Fibroblast of skin of left quadriceps (primary cell): ENCODE measurements at regions not wholly inside any gene's neighbourhood (a gene's known extent, or its start where the extent isn't known, plus 50 kb on each side); places are given as distances from the start of the nearest gene placed in this dataset.

Experiments used
- DNase-seq, 2 experiments: peaks; one replicate each; pipeline ENCODE4 v3.0.0-alpha.2; 2013; ENCODE audit warnings: low read depth in 2 of 2

DNA sequence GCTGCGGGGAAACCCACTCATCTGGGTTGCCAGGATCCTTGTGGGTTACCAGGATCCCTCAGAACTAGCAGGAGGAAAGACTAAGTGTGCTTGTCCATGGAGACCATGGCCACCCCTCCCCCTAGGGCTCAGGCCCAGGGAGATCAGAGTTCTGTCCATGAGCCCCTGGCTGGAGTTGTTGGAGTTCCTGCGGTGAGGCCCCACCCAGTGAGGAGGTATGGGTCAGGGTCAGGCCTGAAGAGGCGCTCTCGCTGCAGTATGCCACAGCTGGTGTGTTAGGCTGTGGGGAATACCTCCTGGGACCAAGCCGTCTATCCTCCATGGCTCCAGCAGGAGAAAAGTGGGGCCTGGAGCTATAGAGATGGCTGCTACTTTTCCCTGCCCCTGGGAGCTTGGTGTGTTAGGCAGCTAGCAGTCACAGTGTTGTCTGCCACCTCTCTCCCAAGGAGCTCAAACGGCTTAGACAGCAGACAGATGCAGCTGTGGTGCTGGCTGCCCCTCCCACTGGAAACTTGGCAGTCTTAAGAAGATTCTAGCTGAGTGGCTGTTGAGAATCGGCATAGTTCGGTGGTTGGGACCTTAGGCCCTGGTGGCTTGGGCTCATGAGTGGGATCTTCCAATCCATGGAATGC is 240.3 kb upstream of the CELF4 start:
- DNase-seq: no peak

DNA sequence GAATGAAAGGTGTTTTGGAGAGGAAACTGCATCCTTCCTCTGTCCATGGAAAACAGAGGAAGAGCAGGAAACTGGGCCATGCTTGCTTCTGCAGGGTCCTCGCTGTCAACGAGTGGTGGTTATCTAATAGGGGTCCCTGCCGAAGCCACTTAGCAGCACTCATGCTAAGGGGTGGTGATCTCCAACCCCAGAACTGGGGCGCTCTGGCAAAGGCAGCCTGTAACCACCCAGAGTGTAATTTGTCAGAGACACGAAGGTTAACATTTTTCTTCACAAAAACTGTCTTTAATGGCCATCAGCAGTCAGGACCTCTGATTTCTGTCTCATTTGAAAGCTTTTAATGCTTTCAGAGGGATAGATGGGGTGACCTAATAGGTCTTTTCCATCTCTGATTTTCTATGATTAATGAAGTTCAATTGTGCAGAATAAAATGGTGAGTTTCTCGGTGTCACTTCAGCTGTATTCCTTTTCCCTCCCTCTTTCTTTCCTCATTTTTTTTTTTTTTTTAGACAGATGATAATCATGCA is 231.3 kb upstream of the CELF4 start:
- no peak for DNase-seq

DNA sequence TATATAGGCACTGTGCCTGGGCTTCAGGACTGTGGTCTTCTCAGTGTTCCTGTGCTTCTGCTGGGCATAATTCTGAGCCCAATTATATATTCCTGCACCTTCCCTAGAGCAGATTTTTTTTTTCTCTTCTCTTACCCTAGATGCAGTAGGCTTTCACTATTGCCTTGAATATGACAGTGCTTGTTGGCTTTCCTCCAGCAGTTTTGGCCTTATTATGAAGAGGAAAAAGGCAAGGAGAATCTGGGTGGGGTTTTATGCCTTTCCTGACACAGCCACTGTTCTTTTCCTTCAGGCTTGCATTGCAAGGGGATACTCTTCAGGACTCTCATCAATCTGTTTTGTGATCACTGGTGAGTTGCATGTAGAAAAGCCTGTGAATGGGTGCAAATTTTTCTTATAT is 221.9 kb upstream of the CELF4 start:
- DNase-seq: no peak

DNA sequence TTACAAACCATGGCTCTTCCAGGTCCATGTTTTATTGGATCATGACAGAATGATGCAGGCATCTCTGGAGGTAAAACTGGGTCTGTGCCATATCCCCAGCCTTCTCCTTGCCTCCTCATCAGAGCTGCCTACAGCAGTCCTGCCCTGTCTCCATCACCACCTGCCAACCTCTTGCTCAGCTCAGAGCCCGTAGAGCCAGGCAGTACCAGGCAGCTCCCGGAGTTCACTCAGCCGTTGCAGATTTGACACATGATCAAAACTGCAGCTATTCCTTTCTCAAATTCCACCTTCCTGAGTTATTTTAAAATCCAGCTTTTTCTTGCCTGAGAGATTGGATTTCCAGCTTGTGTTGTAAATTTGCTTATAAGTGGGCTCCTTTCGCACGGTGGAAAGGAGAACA is 218.2 kb upstream of the CELF4 start:
- no peak for DNase-seq

DNA sequence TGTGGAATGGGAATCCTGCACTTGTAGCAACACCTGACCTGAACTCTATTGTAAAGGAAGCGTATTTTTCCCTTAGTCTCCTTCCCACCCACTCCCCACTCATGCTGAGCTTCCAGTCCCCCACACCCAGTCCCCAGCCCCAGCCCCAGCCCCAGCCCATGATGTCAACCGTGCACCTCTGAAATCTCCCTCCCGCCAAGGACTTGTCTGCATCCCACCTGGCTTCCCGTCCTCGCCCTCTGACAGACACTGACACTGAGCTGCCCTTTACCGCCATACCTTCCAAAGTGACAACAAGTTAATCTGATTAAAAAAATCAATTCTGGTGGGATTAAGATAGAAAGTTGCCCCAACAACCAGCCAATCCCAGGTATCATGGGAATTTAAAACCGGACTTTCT is 213.6 kb upstream of the CELF4 start:
- DNase-seq: no peak

DNA sequence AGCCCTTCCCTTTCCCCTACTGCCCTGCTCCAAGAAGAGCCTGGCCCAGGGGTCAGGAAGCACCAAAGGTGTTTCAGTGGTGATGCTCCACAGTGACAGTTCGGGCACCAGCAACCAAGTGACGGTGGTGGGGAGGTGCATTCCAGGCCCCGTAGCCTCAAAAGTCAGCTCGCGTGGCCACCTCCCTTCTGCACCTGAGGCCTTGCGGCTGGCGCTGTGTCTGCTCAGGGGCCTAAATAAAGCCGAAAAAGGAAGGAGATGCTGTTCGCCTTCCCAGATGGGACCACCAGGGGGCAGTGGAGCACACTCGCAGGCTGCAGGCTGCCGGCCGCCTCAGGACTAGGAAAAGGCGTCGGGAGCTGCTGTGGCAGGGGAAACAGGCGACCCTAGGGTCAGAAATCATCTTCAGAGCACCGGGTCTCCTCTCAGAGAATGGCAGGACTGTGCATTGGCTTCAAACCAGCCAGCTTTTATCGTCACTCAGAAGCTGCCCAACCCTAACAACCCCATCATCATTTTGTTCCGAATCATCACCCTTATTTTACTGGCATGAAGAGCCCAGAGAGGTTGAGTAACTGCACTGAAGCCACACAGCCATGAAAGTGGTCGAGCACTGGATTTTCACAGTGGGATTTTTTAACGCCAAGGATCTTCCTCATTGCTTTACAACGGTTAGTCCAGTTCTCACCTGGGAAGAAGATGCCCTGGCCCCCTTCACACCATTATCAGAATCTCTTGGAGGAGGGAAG is 213.0 kb upstream of the CELF4 start:
- no peak for DNase-seq

DNA sequence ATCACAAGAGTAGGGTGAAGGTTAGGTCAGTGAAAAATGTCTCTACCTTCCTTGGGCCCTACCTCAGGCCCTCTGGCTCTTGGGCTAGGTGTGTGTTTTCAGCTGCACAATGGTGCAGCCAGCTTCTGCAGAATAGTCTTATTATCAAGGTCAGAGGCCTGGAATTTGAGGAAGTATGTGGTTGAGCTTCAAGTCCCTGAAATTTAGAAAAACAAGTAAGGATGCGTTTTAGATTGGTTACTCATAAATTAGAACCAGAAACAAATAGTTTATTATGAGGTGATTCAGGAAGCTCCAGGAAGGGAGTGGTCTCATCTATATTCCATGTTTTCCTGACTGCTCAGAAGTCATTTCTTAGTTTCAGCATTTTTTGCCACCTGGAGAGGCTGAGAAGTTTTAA is 204.2 kb upstream of the CELF4 start:
- no peak for DNase-seq

DNA sequence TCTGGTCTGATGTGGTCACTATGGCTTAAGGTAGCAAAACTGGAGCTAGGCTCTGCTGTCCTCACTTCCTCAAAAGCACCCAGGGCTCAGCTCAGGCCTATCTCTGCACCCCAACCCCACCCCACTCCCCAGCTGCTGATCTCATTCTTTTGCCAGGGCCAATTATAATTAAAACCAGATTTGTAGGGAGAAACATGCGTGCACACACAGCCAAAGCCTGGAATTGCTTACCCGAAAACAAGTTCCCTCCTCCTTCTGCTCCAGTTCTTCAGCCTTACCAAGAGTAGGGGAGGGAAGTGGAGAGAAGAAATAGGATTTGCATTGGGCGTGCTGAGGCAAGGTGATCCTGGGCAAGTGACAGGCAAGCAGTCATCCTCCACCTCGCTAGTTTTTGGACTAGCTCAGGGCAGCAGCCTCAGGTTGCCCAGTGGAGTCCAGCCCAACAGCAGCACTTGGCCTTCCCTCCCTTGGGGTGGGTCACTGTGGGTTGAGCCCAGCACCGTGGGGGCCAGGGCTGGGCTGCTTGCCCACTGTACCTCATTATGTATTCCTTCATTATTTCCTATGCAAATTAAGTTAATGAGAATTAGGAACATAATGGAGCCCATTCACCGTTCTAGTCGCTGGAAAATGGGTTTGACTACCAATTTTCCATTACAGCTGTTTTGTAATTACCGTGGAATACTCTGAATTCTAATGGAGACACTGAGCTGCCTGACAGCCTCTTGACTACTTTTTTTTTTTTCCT is 199.1 kb upstream of the CELF4 start:
- DNase-seq: no peak

DNA sequence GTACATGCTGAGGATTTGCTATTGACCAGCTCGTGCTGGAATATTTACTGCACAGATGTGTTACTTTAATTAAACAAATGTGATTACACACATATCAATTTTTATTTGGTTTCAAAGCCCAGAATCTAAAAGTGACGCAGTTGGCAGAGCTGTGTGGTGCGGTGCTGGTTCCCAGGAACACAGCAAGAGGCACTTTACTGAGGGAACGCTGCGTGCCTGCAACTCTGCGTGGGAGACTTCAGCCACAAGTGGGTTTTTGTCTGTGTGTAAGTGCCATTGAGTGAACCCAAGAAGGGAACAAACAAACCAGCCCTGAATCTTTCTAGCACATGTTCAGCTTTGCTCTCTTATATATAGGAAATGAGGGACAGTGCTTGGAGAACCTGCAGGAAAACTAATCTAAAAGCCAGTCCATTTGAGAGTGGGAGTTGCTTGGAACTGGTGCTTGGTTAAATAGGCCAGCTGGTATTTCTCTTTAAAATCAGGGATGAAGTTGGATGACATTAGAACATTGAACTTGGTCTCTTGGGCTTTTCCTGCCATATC is 196.6 kb upstream of the CELF4 start:
- DNase-seq: no peak

DNA sequence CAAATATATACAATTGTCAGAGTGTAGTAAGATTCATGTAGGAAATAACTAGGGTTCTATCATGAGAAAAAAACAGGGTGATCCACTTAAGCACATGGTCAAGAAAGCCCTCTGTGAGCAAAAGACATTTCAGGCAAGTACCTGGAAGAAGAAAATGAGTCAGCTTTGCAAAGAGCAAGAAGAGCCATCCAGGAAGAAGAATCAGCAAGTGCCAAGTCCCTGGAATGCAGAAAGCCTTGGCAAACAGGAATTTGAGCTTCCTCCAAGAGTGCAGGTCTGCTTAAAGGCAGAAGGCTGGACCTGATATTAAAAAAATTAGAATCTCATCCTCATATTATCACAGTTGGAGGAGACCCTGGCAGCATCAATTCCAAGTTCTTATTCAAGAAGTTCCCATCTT is 188.5 kb upstream of the CELF4 start:
- no peak for DNase-seq

DNA sequence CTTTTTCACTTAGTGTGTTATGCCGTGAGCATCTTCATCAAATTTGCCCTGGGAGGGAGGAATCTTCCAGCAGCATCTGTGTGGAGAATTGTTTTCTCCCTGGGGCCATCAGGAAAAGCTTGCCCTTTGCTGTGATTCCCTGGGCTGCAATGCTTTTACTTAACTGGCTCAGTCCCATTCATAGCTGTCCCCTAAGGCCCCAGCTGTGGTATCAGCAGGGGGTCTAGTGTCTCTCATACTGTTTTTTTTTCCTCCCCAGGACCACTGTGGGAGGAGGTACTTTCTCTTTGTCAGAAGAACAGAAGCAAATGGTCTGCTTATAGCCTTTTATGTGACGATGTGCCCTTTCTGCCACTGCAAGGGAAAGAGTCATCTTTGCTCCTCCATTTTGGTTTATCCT is 176.8 kb upstream of the CELF4 start:
- DNase-seq: no peak

DNA sequence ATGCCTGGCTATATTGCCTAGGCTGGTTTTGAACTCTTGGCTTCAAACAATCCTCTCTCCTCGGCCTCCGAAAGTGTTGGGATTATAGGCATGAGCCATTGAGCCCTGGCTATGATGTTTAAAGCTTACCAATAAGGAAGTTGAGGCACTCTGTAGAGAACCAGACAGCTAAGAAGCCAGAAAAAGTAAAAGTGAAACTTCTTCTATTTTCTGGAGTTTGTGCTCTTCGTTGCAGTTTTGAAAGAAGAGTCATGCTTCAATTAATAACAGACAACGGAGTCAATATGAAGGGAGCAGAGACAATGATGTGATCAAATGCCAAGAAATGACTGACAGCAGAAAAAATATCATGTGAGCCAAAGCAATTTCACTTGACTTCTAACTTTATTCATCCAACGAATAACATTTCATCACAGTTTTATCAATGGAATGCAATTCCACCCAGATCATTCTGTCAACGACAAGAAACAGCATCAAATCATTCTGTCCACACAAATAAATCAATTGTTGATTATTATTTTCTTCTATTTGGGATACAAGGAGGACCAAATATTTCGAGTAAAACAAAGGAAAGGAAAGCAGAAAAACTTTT is 175.5 kb upstream of the CELF4 start:
- no peak for DNase-seq

DNA sequence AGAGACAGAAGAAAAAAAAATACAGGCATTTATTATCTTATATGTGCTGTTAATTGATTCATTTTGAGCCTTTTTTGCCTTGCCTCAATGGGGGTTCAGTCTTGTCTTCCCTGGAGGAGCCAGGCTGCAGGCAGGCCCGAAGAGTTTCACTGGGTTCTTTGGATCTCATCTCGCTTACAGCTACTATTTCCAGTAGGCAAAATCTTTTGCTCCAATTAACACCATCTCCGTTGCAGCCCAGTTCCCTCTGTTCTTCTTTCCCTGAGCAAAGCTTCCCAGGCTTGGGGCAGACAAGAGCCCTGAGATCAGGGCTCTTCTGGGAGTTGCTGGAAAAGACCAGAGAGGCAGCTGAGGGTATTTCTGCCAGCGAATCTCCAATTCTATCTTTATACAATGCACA is 168.8 kb upstream of the CELF4 start:
- DNase-seq: no peak

DNA sequence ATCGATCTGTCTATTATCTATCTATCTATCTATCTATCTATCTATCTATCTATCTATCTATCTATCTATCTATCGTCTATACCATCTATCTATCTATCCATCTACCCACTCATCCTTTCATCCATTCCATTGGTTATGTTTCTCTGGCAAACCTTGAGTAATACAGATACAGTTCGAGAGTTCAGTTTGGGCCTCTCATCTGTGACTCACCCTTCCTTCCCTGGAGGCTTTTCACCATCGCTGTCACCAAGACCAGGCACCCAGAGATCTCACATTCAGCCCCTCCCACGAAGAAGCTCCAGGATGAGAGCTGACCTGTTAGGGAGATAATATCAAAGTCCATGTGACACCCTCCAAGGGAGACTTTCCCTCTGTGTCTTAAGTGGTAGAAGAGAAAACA is 164.1 kb upstream of the CELF4 start:
- no peak for DNase-seq

DNA sequence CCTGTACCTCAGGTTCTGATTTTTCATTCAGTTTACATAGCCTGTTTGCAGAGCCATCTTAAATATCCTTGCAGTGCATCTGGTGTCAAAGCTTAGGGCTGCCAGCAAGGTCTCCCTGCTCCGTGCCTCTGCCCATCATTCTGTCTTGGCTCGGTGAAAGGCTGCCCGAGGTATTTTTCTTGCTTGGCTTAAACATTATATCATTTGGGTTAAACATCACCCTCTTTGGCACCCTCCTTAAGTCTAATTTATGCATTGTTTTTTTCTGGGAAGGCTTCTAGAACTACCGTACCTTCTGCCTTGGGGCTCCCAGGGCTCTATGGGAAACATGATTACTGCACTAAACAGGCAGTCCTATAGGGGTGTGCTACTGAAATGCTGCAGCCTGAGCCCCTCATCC is 158.6 kb upstream of the CELF4 start:
- DNase-seq: no peak

DNA sequence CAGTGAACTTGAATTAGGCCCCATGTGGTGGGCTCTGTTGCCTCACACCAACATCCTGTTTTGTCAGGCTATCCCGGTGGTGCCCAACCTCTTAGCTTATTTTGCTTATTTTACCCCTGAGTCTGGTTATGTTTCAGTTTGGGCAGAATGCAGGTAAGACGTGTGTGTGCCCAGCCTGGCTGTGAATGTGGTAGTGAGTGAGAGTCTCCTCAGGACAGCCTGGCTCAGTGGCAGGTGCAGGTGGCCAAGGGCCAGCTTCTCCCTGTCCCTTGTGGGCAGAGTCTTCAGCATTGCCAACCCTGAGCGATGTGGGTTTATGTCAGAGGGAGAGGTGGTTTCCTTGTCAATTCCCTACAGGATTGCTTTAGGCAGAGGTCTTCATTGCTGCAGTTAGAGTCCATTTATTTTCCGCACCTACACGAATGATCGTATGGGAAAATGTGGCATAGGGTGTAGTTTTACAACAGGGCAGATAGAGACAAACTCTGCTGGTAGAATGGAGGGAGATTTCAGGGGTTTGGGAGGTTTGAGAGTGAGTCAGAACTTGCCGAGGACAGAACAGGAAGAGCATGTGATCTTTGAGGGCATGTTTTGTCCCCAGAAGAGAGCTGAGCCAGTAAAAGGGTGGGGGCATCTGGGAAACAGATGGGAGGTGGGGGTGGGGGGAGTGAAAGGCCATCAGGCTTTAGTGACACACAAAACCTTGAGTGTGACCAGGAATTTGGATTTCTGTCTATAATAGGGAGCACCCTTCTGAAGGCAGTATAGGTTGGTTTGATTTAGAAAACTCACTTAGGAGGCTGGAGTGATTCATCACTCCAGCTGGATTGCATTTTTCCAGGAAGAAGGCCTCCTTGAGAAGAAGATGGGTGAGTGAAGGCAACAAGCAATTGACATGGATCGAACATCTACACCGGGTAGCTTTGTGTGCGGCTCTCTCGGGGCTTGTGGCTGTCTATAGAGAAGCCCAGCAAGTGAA is 156.2 kb upstream of the CELF4 start:
- no peak for DNase-seq

DNA sequence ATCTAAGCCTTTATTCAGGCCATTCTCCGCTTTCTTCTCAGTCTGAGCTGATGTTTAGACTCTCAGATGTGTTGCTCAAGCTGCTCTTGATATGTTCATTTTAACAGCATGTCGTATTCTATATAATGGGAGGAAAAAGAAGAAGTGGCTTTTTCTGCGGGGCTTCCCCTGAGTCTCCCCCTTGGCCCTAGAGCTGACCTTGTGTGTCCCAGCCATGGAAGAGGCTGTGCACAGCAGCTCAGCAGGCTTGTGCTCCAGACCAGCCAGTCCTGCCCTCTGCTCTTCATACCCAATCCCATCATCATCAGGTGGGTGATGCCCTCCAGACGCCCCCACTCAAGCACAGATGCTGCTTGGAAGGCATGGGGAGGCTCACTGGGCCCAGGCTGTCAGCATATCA is 155.1 kb upstream of the CELF4 start:
- DNase-seq: no peak

DNA sequence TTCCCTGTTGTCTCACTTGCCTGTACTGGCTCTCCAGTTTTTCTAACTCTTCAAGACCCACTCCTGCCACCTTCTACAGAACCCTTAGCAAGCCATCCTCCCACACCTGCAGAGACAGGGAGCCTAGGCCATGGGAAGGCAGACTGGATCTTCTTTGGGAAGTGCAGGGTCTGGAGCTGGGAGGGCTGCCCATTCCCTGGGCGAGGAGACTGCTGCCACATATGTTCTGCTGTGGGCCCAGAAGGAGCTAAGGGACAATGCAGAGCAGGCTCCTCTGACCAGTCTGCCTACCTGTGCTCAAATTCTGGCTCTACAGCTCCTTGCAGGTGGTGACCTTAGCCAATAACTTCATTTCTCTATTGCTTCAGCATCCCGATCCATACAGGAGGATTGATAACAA is 152.1 kb upstream of the CELF4 start:
- no peak for DNase-seq

DNA sequence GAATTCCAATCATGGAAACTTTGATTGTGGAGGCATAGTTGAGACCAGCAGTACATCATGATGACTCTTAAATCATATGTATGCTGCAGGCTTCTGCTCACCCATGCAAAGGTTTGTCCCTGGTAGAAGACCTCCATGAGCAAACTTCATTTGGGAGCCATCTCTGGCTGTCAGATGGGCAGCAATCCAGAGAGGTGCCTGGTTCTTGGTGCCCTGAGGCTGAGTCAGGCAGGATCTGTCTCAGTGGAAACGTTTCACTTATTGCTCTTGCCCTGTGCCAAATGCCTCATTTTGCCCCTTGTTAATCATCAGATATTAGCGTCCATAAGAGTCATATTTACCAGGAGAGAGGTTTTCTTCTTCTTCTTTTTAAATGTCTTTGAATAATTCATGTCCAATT is 151.5 kb upstream of the CELF4 start:
- no peak for DNase-seq

DNA sequence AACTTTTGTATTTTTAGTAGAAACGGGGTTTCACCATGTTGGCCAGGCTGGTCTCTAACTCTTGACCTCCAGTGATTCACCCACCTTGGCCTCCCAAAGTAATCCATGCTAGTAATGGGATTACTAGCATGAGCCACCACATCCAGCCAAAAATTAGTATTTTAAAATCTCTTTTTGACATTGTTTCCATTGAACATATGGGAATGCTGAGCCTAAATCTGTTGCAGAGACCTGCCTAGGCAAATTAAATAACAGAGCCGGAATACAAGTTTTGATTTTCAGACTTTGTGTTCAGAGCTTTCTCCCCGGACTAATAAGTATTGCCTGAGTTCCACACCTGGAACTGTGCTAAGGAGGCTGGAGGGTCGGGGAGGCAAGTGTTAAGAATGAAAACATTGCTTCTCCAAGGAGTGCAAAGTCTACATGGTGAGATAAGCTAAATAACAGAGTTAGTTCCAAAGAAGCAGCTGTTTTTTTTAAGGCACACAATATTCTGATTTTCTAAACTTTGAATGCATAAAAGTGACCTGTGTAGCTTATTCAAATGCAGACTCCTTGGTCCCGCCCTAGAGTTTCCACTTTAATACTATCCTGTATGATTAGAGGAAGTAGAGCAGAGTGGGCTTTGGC is 150.6 kb upstream of the CELF4 start:
- no peak for DNase-seq

DNA sequence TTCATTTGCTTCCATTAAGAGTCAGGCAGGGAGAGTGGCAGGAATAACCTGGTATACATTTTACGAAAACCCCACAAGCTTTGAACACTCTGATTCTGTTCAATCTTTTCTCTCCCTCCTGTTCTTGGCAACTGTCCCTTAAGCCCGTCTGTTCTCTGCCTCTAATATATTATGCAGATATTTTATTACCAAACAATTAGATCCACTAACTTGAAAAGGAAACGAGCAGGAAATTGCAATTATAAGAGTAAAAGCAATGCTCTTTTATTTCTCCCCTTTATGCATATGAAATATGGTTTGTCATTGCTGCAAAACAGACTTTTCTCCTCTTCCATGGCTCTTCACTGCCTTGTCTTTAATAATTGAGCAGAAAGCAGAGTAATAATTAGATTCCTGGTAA is 149.1 kb upstream of the CELF4 start:
- no peak for DNase-seq
